ENCODE measurements at regions not wholly inside any gene's neighbourhood (a gene's known extent, or its start where the extent isn't known, plus 50 kb on each side); places are given as distances from the start of the nearest gene placed in this dataset.

GRCh38 chr14:98140862-98141530 is 1131.0 kb downstream of the BCL11B start:
- DNase-seq, result no peak

GRCh38 chr14:98143566-98143965 is 1128.4 kb downstream of the BCL11B start:
- no peak for DNase-seq

- peak in 2 of 14 donors; percentile 23 to 98 for DNase-seq
Observed at GRCh38 chr14:98144964-98145363, 1127.0 kb downstream of the BCL11B start.

GRCh38 chr14:98146416-98146815 is 1125.6 kb downstream of the BCL11B start:
- DNase-seq, result peak in 1 of 14 donors; percentile 94

- DNase-seq, result no peak
Observed at GRCh38 chr14:98154254-98154653, 1117.7 kb downstream of the BCL11B start.

GRCh38 chr14:98156411-98156810 is 1115.6 kb downstream of the BCL11B start:
- DNase-seq, result no peak

- DNase-seq, result no peak
Observed at GRCh38 chr14:98160901-98161300, 1111.1 kb downstream of the BCL11B start.

GRCh38 chr14:98161356-98161755 is 1110.6 kb downstream of the BCL11B start:
- no peak for DNase-seq

GRCh38 chr14:98162856-98163805 is 1108.9 kb downstream of the BCL11B start:
- DNase-seq, result no peak

- DNase-seq, result no peak
Observed at GRCh38 chr14:98163873-98164272, 1108.1 kb downstream of the BCL11B start.

GRCh38 chr14:98165976-98166375 is 1106.0 kb downstream of the BCL11B start:
- DNase-seq, result no peak

GRCh38 chr14:98167275-98167674 is 1104.7 kb downstream of the BCL11B start:
- DNase-seq, result no peak

GRCh38 chr14:98167705-98168104 is 1104.3 kb downstream of the BCL11B start:
- DNase-seq, result no peak

- DNase-seq, result no peak
Observed at GRCh38 chr14:98168211-98168985, 1103.6 kb downstream of the BCL11B start.

GRCh38 chr14:98169170-98169587 is 1102.8 kb downstream of the BCL11B start:
- DNase-seq, result no peak

GRCh38 chr14:98170575-98170974 is 1101.4 kb downstream of the BCL11B start:
- no peak for DNase-seq

GRCh38 chr14:98171654-98172053 is 1100.3 kb downstream of the BCL11B start:
- DNase-seq, result no peak

- no peak for DNase-seq
Observed at GRCh38 chr14:98172243-98172778, 1099.7 kb downstream of the BCL11B start.

- DNase-seq, result no peak
Observed at GRCh38 chr14:98173305-98173704, 1098.7 kb downstream of the BCL11B start.

GRCh38 chr14:98174041-98174440 is 1098.0 kb downstream of the BCL11B start:
- no peak for DNase-seq

- DNase-seq, result no peak
Observed at GRCh38 chr14:98175436-98175835, 1096.6 kb downstream of the BCL11B start.

- DNase-seq, result no peak
Observed at GRCh38 chr14:98175881-98176280, 1096.1 kb downstream of the BCL11B start.

GRCh38 chr14:98176892-98177291 is 1095.1 kb downstream of the BCL11B start:
- no peak for DNase-seq
